DMS114 treated with DMSO at 0.1 percent for 48 hours (cell line): ENCODE measurements at regions not wholly inside any gene's neighbourhood (a gene's known extent, or its start where the extent isn't known, plus 50 kb on each side); places are given as distances from the start of the nearest gene placed in this dataset.
"Not testable (repeated sequence)": the region's sequence is repeated elsewhere in the genome, so short reads cannot be mapped to it uniquely, and the experiment has no call there.

ENCODE experiments used
- DNase-seq: peaks from one replicate; lab custom pipeline; 2025; ENCODE audit not compliant: unreplicated experiment; lab: John Stamatoyannopoulos, UW

GRCh38 chr4:177494791-177495190, 52.6 kb upstream of the AGA start:
- DNase-seq: no peak

DNA sequence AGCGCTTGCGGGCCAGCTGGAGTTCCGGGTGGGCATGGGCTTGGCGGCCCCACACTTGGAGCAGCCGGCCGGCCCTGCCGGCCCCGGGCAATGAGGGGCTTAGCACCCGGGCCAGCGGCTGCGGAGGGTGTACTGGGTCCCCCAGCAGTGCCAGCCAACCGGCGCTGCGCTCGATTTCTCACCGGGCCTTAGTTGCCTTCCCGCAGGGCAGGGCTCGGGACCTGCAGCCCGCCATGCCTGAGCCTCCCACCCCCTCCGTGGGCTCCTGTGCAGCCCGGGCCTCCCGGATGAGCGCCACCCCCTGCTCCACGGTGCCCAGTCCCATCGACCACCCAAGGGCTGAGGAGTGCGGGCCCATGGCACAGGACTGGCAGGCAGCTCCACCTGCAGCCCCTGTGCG, 53.4 kb upstream of the AGA start:
- not testable (repeated sequence) for DNase-seq

- DNase-seq: no peak
These were observed 57.3 kb upstream of the AGA start for GRCh38 chr4:177499537-177499936.

- DNase-seq: no peak
These were observed 63.0 kb upstream of the AGA start for GRCh38 chr4:177505171-177505615.

- DNase-seq: no peak
These were observed 66.4 kb upstream of the AGA start for GRCh38 chr4:177508662-177509061.

DNA sequence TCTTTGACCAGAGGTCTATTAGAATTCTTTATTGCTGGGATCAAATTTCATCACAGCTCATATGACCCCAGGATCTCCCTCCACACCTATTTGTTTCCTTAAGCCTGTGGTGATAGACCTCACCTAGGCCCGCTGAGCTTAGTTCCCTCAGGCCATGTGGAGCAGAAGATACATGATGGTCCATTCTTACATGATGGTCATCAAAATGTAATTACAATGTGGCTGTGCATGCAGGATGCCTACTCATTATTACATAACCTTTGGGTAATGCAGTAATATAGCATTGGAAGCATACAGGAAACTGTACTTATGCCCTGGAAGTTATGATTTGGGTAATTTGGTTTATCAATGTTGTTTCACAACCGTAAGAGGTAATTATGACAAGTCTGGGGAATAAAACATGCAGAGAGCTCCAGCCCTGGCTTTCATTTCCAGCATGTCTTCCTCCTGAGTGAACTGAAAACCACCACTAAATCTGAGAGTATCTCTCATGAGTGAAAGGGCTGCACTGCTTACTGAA, 67.0 kb upstream of the AGA start:
- no peak for DNase-seq

GRCh38 chr4:177511611-177512010, 69.4 kb upstream of the AGA start:
- no peak for DNase-seq

GRCh38 chr4:177512646-177513045, 70.4 kb upstream of the AGA start:
- DNase-seq: no peak

DNA sequence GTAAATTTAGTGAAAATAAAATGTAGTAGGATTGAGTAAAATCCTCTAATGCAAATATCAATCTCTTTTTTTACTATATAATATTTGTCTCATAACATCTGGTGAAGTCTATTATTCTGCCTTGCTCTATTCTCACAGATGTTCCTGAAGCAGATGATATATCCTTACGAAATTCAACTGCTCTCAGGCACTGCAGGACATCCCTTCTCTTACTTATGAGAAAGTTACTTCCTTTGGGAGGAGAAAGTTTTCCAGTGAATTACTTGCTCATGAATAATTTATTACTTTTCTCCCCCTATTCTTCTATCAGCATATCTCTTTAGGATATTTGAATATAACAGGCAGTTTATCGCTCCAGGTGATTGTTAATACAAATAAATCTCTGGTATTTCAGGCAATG, 75.6 kb upstream of the AGA start:
- no peak for DNase-seq

GRCh38 chr4:177519481-177520260, 77.4 kb upstream of the AGA start:
- DNase-seq: no peak

DNA sequence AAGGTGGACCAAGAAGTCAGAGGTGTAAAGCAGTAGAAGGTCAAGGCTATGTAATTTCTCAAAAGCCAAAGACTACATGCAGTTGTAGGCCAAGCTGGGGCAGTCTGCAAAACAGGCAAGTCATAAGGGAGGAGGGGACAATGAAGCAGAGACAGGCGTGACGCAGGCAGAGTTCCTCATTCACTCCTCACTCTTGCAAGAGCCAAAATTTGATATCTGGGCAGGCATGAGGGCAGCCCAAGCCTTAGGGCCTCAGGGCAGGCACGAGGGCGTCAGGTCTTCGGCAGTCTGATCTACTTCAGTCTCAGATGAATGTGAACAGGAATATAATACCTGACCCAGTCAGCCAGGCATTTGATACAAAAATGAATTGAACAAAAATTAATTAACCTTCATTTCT, 86.4 kb upstream of the AGA start:
- DNase-seq: no peak

DNA sequence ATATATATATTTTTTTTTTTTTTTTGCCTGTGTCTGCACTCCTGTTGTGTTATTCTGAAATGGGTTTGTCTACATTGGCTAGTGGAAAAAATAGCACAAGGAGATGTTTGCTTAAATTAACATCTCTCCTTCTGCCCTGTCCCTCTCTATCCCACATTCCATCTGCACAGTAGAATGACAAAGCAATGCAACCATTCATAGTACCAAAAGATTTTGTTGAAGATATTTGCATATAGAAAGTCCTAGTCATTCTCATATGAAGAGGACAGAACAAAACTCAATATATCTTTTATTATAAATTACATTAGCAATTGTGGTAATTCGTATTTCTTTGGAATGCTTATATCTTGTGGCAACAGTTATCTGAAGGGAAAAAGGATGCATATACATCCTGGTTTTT, 88.3 kb upstream of the AGA start:
- DNase-seq: no peak

- DNase-seq: no peak
These were observed 90.1 kb upstream of the AGA start for GRCh38 chr4:177532358-177532757.

GRCh38 chr4:177534841-177535240, 92.6 kb upstream of the AGA start:
- DNase-seq: not testable (repeated sequence)

DNA sequence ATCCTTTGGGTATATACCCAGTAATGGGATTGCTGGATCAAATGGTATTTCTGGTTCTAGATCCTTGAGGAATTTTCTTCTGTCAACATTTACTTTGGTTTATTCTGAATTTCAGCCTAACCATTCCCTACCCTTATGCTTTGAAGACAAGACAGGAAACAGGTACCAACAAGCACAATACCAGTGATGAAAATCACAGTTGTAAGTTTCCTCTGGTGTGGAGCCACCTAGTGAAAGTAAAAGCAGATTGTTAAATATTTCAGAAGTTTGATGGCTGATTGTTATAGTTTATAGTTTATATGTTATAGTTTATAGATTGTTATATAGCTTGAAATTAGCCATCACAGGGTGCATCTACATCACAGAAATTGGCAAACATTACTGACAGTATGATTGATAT, 104.5 kb upstream of the AGA start:
- DNase-seq: no peak

DNA sequence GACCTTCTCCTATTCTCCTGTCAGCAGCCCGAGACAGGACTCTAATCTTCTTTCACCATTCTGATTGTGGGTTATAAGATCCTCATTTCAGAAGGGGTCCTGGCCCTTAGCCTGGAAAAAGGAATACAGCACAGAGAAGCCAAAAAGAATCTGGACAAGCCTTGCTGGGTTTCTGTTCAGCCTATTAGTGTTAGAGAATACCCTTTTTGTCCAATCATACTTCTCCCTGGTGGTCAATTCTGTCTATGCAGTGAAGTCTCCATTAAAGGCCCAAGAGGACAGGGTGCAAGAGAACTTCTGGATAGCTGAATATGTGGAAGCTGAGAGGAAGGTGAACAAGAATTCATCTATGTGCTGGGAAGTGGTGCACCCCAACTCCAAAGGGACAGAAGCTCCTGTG, 105.7 kb upstream of the AGA start:
- no peak for DNase-seq

- peak; percentile 5 for DNase-seq
These were observed 112.9 kb upstream of the AGA start for GRCh38 chr4:177555007-177555574.

- DNase-seq: no peak
These were observed 115.2 kb upstream of the AGA start for GRCh38 chr4:177557416-177557815.

GRCh38 chr4:177558995-177559394, 116.8 kb upstream of the AGA start:
- no peak for DNase-seq

GRCh38 chr4:177562163-177562562, 119.9 kb upstream of the AGA start:
- DNase-seq: no peak

GRCh38 chr4:177562859-177563258, 120.6 kb upstream of the AGA start:
- no peak for DNase-seq

- DNase-seq: no peak
These were observed 124.5 kb upstream of the AGA start for GRCh38 chr4:177566691-177567090.

GRCh38 chr4:177568931-177569330, 126.7 kb upstream of the AGA start:
- DNase-seq: no peak
